IMR-90 (cell line): ENCODE measurements at regions not wholly inside any gene's neighbourhood (a gene's known extent, or its start where the extent isn't known, plus 50 kb on each side); places are given as distances from the start of the nearest gene placed in this dataset.

ENCODE experiments used
- ATAC-seq: fragments of 200-7000 bp; cut with Tn5 transposase; 2 replicates; pipeline ENCODE4 v1.9.1; 2020; ENCODE audit warnings: low read depth, mild to moderate bottlenecking, moderate library complexity
- BruUV-seq: library from RNA; stranded (reverse); fragments of 400-500 nt; replicated peaks from 2 replicates; lab custom pipeline; 2021; lab: Mats Ljungman, UMichigan
- CTCF ChIA-PET: fragments of 300-600 bp; formaldehyde crosslinking; extraction: SDS; loops from one replicate; lab custom pipeline; 2021; ENCODE audit warnings: antibody characterized with exemption; lab: Yijun Ruan, JAX
- POLR2A ChIA-PET: fragments of 300-600 bp; sonication (Branson Sonifier 250); formaldehyde crosslinking; loops from one replicate; lab custom pipeline; 2022; ENCODE audit warnings: antibody characterized with exemption; ENCODE audit not compliant: unreplicated experiment; lab: Charles Lee
- DNase-seq: peaks from one replicate; pipeline ENCODE4 v3.0.0; 2013
- H2AFZ ChIP-seq: replicated peaks from 2 replicates; pipeline ENCODE3; 2013; ENCODE audit warnings: low read length, mild to moderate bottlenecking; ENCODE audit not compliant: poor library complexity
- H2AK5ac ChIP-seq: 2 replicates; pipeline ENCODE4 v1.6.1; 2013; ENCODE audit warnings: low read depth, low read length, inconsistent platforms
- H2AK9ac ChIP-seq: replicated peaks from 2 replicates; pipeline ENCODE3; 2013; ENCODE audit warnings: mild to moderate bottlenecking, low read depth, low read length, moderate library complexity; ENCODE audit not compliant: poor library complexity
- H2BK120ac ChIP-seq: 2 replicates; pipeline ENCODE4 v1.6.1; 2013; ENCODE audit warnings: low read depth, low read length, inconsistent platforms
- H2BK15ac ChIP-seq: 3 replicates; pipeline ENCODE4 v1.6.1; 2013; ENCODE audit warnings: low read depth, low read length, inconsistent platforms
- H2BK20ac ChIP-seq: 2 replicates; pipeline ENCODE4 v1.6.1; 2013; ENCODE audit warnings: low read depth, mild to moderate bottlenecking, inconsistent platforms, low read length, moderate library complexity
- H2BK5ac ChIP-seq: 2 replicates; pipeline ENCODE4 v1.6.1; 2013; ENCODE audit warnings: mild to moderate bottlenecking, low read depth, low read length, inconsistent platforms; ENCODE audit not compliant: poor library complexity, severe bottlenecking
- H3K14ac ChIP-seq: replicated peaks from 2 replicates; pipeline ENCODE4 v1.6.1; 2013; ENCODE audit warnings: low read depth, low read length, inconsistent platforms
- H3K18ac ChIP-seq: 2 replicates; pipeline ENCODE4 v1.6.1; 2013; ENCODE audit warnings: low read depth, low read length, control low read depth
- H3K23ac ChIP-seq: 2 replicates; pipeline ENCODE4 v1.6.1; 2013; ENCODE audit warnings: low read depth, low read length, inconsistent platforms
- H3K27ac ChIP-seq: 2 replicates; pipeline ENCODE4 v1.5.1; 2013; ENCODE audit warnings: mild to moderate bottlenecking, control low read depth, low read length; ENCODE audit not compliant: insufficient read depth
- H3K27me3 ChIP-seq: 2 replicates; pipeline ENCODE4 v1.6.1; 2013; ENCODE audit warnings: low read length; ENCODE audit not compliant: control insufficient read depth, insufficient read depth
- H3K36me3 ChIP-seq: 2 replicates; pipeline ENCODE4 v1.6.1; 2013; ENCODE audit warnings: low read length, mixed read lengths; ENCODE audit not compliant: control insufficient read depth, insufficient read depth
- H3K4ac ChIP-seq: 2 replicates; pipeline ENCODE4 v1.6.1; 2013; ENCODE audit warnings: low read depth, low read length, inconsistent platforms
- H3K4me1 ChIP-seq: 2 replicates; pipeline ENCODE4 v1.6.1; 2013; ENCODE audit warnings: low read length, mixed read lengths; ENCODE audit not compliant: control insufficient read depth, insufficient read depth
- H3K4me2 ChIP-seq: 2 replicates; pipeline ENCODE4 v1.6.1; 2013; ENCODE audit warnings: low read depth, mild to moderate bottlenecking, control low read depth, low read length, moderate library complexity
- H3K4me3 ChIP-seq: 2 replicates; pipeline ENCODE4 v1.5.1; 2013; ENCODE audit warnings: low read depth, mild to moderate bottlenecking, control low read depth, low read length, moderate library complexity; ENCODE audit not compliant: insufficient read depth
- H3K56ac ChIP-seq: 2 replicates; pipeline ENCODE4 v1.6.1; 2013; ENCODE audit warnings: low read length, inconsistent platforms; ENCODE audit not compliant: insufficient read depth; ENCODE audit errors: extremely low read depth
- H3K79me1 ChIP-seq, 2 experiments: 2 replicates each; pipeline ENCODE4 v1.6.1; 2013; ENCODE audit warnings: low read length in 2 of 2, inconsistent platforms in 1 of 2, low read depth in 1 of 2
- H3K9ac ChIP-seq: 2 replicates; pipeline ENCODE4 v1.6.1; 2013; ENCODE audit warnings: low read depth, low read length, control low read depth
- H3K9me1 ChIP-seq: 2 replicates; pipeline ENCODE4 v1.6.1; 2013; ENCODE audit warnings: low read length, inconsistent platforms; ENCODE audit not compliant: insufficient read depth
- H3K9me3 ChIP-seq: 2 replicates; pipeline ENCODE4 v1.6.1; 2013; ENCODE audit warnings: low read length; ENCODE audit not compliant: control insufficient read depth, insufficient read depth
- H4K20me1 ChIP-seq: 2 replicates; pipeline ENCODE4 v1.6.1; 2013; ENCODE audit warnings: low read length, inconsistent platforms; ENCODE audit not compliant: insufficient read depth
- H4K5ac ChIP-seq: 2 replicates; pipeline ENCODE4 v1.6.1; 2013; ENCODE audit warnings: mild to moderate bottlenecking, low read depth, low read length, control low read depth
- H4K8ac ChIP-seq, 2 experiments: 2 replicates each; pipeline ENCODE4 v1.6.1; 2013; ENCODE audit warnings: low read depth in 2 of 2, low read length in 2 of 2, control low read depth in 1 of 2, inconsistent platforms in 1 of 2
- H4K91ac ChIP-seq: 2 replicates; pipeline ENCODE4 v1.6.1; 2013; ENCODE audit warnings: low read depth, low read length, inconsistent platforms; ENCODE audit not compliant: insufficient read depth
- BHLHE40 ChIP-seq: fragments of 150-350 bp; IDR thresholded peaks from 2 replicates; pipeline ENCODE4 v1.6.1; 2016; ENCODE audit warnings: mild to moderate bottlenecking, low read depth, low read length
- CEBPB ChIP-seq: IDR thresholded peaks from 2 replicates; pipeline ENCODE4 v1.6.1; 2012; ENCODE audit warnings: low read depth, low read length, improper control_type of control experiment
- CHD1 ChIP-seq: IDR thresholded peaks from 2 replicates; pipeline ENCODE4 v1.6.1; 2012; ENCODE audit warnings: low read depth, low read length, improper control_type of control experiment
- FOS ChIP-seq: fragments of 150-350 bp; IDR thresholded peaks from 2 replicates; pipeline ENCODE4 v1.6.1; 2016; ENCODE audit warnings: low read depth, low read length
- MAFK ChIP-seq: IDR thresholded peaks from 2 replicates; pipeline ENCODE4 v1.6.1; 2012; ENCODE audit warnings: low read depth, low read length, improper control_type of control experiment
- MAZ ChIP-seq: IDR thresholded peaks from 2 replicates; pipeline ENCODE4 v1.6.1; 2012; ENCODE audit warnings: low read depth, mild to moderate bottlenecking, low read length, improper control_type of control experiment, moderate library complexity, borderline replicate concordance
- MXI1 ChIP-seq: IDR thresholded peaks from 2 replicates; pipeline ENCODE4 v1.6.1; 2012; ENCODE audit warnings: low read depth, mild to moderate bottlenecking, low read length, moderate library complexity, borderline replicate concordance
- POLR2A ChIP-seq: IDR thresholded peaks from 2 replicates; pipeline ENCODE4 v1.6.1; 2012; ENCODE audit warnings: mild to moderate bottlenecking, low read depth, low read length
- RAD21 ChIP-seq: IDR thresholded peaks from 2 replicates; pipeline ENCODE4 v1.6.1; 2012; ENCODE audit warnings: low read length, improper control_type of control experiment
- RCOR1 ChIP-seq: IDR thresholded peaks from 2 replicates; pipeline ENCODE4 v1.6.1; 2012; ENCODE audit warnings: mild to moderate bottlenecking, low read length, improper control_type of control experiment; ENCODE audit not compliant: insufficient replicate concordance
- RFX5 ChIP-seq: IDR thresholded peaks from 2 replicates; pipeline ENCODE4 v1.8.0; 2012; ENCODE audit warnings: low read depth, mild to moderate bottlenecking, low read length, moderate library complexity
- SMC3 ChIP-seq: fragments of 150-350 bp; IDR thresholded peaks from 2 replicates; pipeline ENCODE4 v1.6.1; 2016; ENCODE audit warnings: low read depth, mild to moderate bottlenecking, antibody characterized with exemption, low read length, moderate library complexity
- WGBS, 2 experiments: methylation state at CpG; one replicate each; pipeline versions ENCODE4 v1.1.5 to v1.1.7; 2013; ENCODE audit warnings: missing lambda C conversion rate in 2 of 2; ENCODE audit not compliant: insufficient read length in 1 of 2; ENCODE audit errors: extremely low coverage in 2 of 2; 5-methylcytosine and 5-hydroxymethylcytosine counted together
- dilution Hi-C: fragments of 300-500 bp; cut with HindIII; formaldehyde crosslinking; loops from one replicate; pipeline ENCODE4 v1.14.3; 2018; ENCODE audit warnings: low sequenced_read_pairs; ENCODE audit not compliant: unreplicated experiment
- in situ Hi-C: fragments of 300-500 bp; cut with MboI; formaldehyde crosslinking; loops from 3 replicates; pipeline ENCODE4 v1.14.3; 2019; ENCODE audit warnings: low sequenced_read_pairs, inconsistent platforms, mixed read lengths
- intact Hi-C: fragments of 100-400 bp; cut with micrococcal nuclease; formaldehyde crosslinking; loops from 2 replicates; pipeline ENCODE4 v1.10.0; 2022
- TF ChIP-seq, protein P1 (sequence below): fragments of 150-350 bp; IDR thresholded peaks from 2 replicates; pipeline ENCODE4 v1.6.1; 2016; ENCODE audit warnings: low read depth, mild to moderate bottlenecking, low read length, moderate library complexity, borderline replicate concordance
- TF ChIP-seq, protein P2 (sequence below): conservative IDR thresholded peaks from 2 replicates; pipeline ENCODE4 v1.5.1; 2012; ENCODE audit warnings: mild to moderate bottlenecking, low read depth, low read length, improper control_type of control experiment
- TF ChIP-seq, protein P3 (sequence below): fragments of 150-350 bp; IDR thresholded peaks from 2 replicates; pipeline ENCODE4 v1.6.1; 2017; ENCODE audit warnings: mild to moderate bottlenecking, antibody characterized with exemption, low read length, low read depth

DNA sequence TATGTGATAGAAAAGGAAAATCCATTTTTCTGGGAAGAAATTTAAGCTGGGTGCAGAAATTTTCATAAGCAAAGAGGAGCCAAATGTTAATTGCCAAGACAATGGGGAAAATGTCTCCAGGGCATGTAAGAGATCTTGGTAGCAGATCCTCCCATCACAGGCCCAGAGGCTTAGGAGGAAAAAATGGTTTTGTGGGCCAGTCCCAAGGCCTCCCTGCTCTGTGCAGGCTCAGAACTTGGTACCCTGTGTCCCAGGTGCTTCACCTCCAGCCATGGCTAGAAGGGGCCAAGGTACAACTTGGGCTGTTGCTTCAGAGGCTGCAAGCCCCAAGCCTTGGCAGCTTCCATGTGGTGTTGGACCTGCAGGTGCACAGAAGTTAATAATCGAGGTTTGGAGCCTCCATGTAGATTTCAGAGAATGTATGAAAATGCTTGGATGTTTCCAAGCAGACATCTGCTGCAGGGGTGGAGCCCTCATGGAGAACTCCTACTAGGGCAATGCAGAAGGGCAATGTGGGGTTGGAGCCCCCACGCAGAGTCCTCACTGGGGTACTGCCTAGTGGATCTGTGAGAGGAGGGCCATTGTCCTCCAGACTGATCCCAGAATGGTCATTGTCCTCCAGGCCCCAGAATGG is 77.7 kb upstream of the ATP2B1 start:
- Histone ChIP-seq H3K23ac (no peak overlapping the region), H3K9me3 (peaks cover 4% of the 10 kb centered on the region), H2AK5ac (no peak overlapping the region), H3K4me1 (peaks cover 8% of the 10 kb centered on the region), H3K56ac (no peak overlapping the region), H2BK120ac (no peak overlapping the region), H3K79me1 (no peaks in the 10 kb centered on the region), H3K36me3 (no peaks in the 10 kb centered on the region), H2BK15ac (no peak overlapping the region), H4K8ac (no peak overlapping the region), H4K5ac (no peak overlapping the region), H3K14ac (no peak overlapping the region), H4K20me1 (no peaks in the 10 kb centered on the region), H3K27me3 (no peaks in the 10 kb centered on the region), H2AK9ac (no peak overlapping the region), H3K18ac (no peak overlapping the region), H3K27ac (no peak overlapping the region), H3K9ac (no peak overlapping the region), H3K4ac (no peak overlapping the region), H3K4me2 (no peak overlapping the region), H3K4me3 (no peak overlapping the region), H2BK5ac (no peak overlapping the region), H3K9me1 (peaks cover 4% of the 10 kb centered on the region), H2BK20ac (no peak overlapping the region), H2AFZ (no peak overlapping the region), H4K91ac (no peak overlapping the region)
- intact Hi-C loops: no loop called here
- no TSS peak for BruUV-seq
- in situ Hi-C loops: no loop called here
- POLR2A ChIA-PET: no interaction called here
- TF ChIP-seq CEBPB: no peak
- no peak for TF ChIP-seq MXI1
- no peak for TF ChIP-seq RFX5
- TF ChIP-seq, protein P1, sequence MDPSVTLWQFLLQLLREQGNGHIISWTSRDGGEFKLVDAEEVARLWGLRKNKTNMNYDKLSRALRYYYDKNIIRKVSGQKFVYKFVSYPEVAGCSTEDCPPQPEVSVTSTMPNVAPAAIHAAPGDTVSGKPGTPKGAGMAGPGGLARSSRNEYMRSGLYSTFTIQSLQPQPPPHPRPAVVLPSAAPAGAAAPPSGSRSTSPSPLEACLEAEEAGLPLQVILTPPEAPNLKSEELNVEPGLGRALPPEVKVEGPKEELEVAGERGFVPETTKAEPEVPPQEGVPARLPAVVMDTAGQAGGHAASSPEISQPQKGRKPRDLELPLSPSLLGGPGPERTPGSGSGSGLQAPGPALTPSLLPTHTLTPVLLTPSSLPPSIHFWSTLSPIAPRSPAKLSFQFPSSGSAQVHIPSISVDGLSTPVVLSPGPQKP: no peak
- TF ChIP-seq BHLHE40: no peak
- TF ChIP-seq CHD1: no peak
- TF ChIP-seq, protein P2, sequence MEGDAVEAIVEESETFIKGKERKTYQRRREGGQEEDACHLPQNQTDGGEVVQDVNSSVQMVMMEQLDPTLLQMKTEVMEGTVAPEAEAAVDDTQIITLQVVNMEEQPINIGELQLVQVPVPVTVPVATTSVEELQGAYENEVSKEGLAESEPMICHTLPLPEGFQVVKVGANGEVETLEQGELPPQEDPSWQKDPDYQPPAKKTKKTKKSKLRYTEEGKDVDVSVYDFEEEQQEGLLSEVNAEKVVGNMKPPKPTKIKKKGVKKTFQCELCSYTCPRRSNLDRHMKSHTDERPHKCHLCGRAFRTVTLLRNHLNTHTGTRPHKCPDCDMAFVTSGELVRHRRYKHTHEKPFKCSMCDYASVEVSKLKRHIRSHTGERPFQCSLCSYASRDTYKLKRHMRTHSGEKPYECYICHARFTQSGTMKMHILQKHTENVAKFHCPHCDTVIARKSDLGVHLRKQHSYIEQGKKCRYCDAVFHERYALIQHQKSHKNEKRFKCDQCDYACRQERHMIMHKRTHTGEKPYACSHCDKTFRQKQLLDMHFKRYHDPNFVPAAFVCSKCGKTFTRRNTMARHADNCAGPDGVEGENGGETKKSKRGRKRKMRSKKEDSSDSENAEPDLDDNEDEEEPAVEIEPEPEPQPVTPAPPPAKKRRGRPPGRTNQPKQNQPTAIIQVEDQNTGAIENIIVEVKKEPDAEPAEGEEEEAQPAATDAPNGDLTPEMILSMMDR: no peak
- TF ChIP-seq MAFK: no peak
- no peak for TF ChIP-seq FOS
- TF ChIP-seq, protein P3, sequence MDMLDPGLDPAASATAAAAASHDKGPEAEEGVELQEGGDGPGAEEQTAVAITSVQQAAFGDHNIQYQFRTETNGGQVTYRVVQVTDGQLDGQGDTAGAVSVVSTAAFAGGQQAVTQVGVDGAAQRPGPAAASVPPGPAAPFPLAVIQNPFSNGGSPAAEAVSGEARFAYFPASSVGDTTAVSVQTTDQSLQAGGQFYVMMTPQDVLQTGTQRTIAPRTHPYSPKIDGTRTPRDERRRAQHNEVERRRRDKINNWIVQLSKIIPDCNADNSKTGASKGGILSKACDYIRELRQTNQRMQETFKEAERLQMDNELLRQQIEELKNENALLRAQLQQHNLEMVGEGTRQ: no peak
- no peak for TF ChIP-seq POLR2A
- TF ChIP-seq RCOR1: no peak
- no peak for TF ChIP-seq MAZ
- no peak for TF ChIP-seq RAD21
- TF ChIP-seq SMC3: no peak
- CTCF ChIA-PET: no interaction called here
- DNase-seq (no peak), ATAC-seq (no peak)
- WGBS, 2 experiments: 70% methylated on average over 2 of the region's 2 CpGs; no CpG with 5 or more reads in 1 of the 2 experiments
- dilution Hi-C loops: no loop called here
